ENCODE measurements at regions not wholly inside any gene's neighbourhood (a gene's known extent, or its start where the extent isn't known, plus 50 kb on each side); places are given as distances from the start of the nearest gene placed in this dataset.

DNA sequence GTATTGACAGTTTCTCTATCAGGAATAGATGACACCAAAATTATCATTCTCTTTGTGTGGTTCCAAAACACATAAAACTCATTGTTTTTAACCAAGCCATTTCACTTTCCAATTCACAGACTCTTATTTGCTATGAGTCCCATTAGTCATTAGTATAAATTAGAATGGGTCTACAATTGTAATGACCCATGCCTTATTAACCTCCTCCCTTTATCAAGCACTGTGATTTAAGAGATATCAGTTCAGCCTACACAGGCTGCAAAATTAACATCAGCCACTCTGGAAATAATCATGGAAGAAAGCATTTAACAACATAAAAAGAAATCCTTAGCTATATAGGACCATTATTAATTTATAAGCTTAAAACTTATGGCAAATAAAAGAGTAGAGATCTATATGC, 440.6 kb downstream of the GBE1 start:
- ATAC-seq = no peak
- H3K27me3 ChIP-seq = no peaks in the 10 kb centered on the region

DNA sequence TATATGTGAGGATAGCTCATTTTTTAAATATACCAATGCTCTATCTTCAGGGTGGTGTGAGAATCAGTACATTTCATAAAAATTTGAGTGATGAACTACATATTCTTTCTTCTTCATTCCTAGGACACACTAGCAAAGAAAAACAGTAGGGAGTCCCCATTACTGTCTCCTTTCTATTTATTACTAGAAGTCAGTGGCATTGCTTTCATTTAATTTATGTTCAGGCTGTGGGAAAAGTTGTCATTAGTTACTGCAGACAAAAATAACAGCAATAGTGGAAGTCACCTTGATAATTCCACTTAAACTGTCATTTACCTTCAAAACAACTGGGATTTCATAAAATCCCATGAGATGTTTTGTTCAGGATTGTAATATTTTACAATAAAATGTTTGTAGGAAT, 446.4 kb downstream of the GBE1 start:
- H3K9me3 ChIP-seq = no peaks in the 10 kb centered on the region
- no peaks in the 10 kb centered on the region for H3K27me3 ChIP-seq
- H3K27ac ChIP-seq = no peak overlapping the region
- H3K4me3 ChIP-seq = no peak overlapping the region
- no peak for TF ChIP-seq POLR2A (IDR thresholded peaks at IDR 0.05)
- no peak for TF ChIP-seq EP300 (IDR thresholded peaks at IDR 0.05)
- no peak for TF ChIP-seq POLR2AphosphoS5 (IDR thresholded peaks at IDR 0.05)
- TF ChIP-seq, protein P1, sequence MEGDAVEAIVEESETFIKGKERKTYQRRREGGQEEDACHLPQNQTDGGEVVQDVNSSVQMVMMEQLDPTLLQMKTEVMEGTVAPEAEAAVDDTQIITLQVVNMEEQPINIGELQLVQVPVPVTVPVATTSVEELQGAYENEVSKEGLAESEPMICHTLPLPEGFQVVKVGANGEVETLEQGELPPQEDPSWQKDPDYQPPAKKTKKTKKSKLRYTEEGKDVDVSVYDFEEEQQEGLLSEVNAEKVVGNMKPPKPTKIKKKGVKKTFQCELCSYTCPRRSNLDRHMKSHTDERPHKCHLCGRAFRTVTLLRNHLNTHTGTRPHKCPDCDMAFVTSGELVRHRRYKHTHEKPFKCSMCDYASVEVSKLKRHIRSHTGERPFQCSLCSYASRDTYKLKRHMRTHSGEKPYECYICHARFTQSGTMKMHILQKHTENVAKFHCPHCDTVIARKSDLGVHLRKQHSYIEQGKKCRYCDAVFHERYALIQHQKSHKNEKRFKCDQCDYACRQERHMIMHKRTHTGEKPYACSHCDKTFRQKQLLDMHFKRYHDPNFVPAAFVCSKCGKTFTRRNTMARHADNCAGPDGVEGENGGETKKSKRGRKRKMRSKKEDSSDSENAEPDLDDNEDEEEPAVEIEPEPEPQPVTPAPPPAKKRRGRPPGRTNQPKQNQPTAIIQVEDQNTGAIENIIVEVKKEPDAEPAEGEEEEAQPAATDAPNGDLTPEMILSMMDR (IDR thresholded peaks at IDR 0.05) = no peak
- H3K4me1 ChIP-seq = no peaks in the 10 kb centered on the region
- ATAC-seq = no peak
- H3K36me3 ChIP-seq = no peaks in the 10 kb centered on the region

More for the DNA sequence above, 440.6 kb downstream of the GBE1 start:
- Histone ChIP-seq H3K4me1 (no peaks in the 10 kb centered on the region), H3K9me3 (no peaks in the 10 kb centered on the region), H3K36me3 (no peaks in the 10 kb centered on the region), H3K4me3 (no peak overlapping the region), H3K27ac (no peak overlapping the region)
- no peak for TF ChIP-seq POLR2A (IDR thresholded peaks at IDR 0.05)
- TF ChIP-seq EP300 (IDR thresholded peaks at IDR 0.05) = no peak
- TF ChIP-seq, protein P1 (IDR thresholded peaks at IDR 0.05) = no peak
- TF ChIP-seq POLR2AphosphoS5 (IDR thresholded peaks at IDR 0.05) = no peak

DNA sequence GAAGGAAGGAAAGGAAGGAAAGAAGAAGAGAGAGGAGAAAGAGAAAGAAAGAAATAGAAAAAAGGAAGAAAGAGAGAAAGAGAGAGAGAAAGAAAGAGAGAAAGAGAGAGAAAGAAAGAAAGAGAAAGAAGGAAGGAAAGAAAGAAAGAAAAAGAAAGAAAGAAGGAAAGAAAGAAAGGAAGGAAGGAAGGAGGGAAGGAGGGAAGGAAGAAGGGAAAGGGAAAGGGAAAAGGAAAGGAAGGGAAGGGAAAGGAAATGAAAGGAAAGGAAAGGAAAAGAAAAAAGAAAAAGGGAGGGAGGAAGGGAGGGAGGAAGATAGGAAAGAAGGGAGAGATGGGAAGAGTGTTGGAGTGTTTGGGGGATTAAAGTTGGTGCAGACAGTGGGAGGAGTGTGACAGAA, 450.1 kb downstream of the GBE1 start:
- Histone ChIP-seq H3K4me1 (no peaks in the 10 kb centered on the region), H3K9me3 (no peaks in the 10 kb centered on the region), H3K27me3 (no peaks in the 10 kb centered on the region), H3K36me3 (no peaks in the 10 kb centered on the region), H3K4me3 (no peak overlapping the region), H3K27ac (no peak overlapping the region)
- ATAC-seq = no peak
- TF ChIP-seq, protein P1 (IDR thresholded peaks at IDR 0.05) = no peak
- TF ChIP-seq POLR2A (IDR thresholded peaks at IDR 0.05) = no peak
- no peak for TF ChIP-seq POLR2AphosphoS5 (IDR thresholded peaks at IDR 0.05)
- TF ChIP-seq EP300 (IDR thresholded peaks at IDR 0.05) = no peak

DNA sequence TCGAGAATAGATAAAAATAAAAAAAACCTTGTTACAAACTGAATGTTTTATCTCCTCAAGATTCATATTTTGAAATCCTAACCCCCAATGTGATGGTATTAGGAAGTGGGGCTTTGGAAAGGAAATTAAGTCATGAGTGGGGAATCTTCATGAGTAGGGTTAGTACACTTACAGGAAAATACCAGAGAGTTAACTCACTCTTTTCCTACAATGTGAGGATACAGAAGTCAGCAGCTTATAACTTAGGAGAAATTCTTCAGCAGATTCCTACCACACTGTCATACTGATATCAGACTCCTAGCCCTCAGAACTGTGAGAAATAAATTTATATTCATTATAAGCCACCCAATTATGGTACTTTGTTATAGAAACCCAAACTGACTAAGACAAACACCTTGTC, 453.1 kb downstream of the GBE1 start:
- no peaks in the 10 kb centered on the region for H3K9me3 ChIP-seq
- TF ChIP-seq POLR2A (IDR thresholded peaks at IDR 0.05) (no peak), POLR2AphosphoS5 (IDR thresholded peaks at IDR 0.05) (no peak), EP300 (IDR thresholded peaks at IDR 0.05) (no peak)
- TF ChIP-seq, protein P1 (IDR thresholded peaks at IDR 0.05) = no peak
- H3K27ac ChIP-seq = no peak overlapping the region
- WGBS, 2 donors (ENCODE audit: low coverage in 1 of 2) = 84% methylated on average over 1 of the region's 1 CpG; no CpG with 5 or more reads in 1 of the 2 donors
- no peak overlapping the region for H3K4me3 ChIP-seq
- no peaks in the 10 kb centered on the region for H3K36me3 ChIP-seq
- no peak for ATAC-seq
- no peaks in the 10 kb centered on the region for H3K4me1 ChIP-seq
- H3K27me3 ChIP-seq = no peaks in the 10 kb centered on the region

DNA sequence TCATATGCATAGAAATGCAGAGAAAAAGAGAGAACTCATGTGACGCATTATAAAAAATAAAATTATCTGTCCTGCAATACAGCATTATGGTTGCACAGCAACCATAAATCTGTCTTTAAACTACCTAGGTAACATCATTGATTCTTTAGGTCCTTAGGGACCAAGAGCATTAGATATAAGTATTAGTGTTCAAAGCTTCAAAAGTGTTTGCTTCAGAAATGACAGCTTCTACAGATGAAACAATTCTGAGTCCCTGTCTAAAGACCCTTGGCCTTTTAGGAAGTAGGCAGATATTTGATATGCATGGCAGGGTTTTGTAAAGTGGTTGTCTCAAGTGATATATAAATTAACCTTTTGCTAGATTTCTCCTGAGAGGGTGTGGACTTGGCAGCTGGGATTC, 454.2 kb downstream of the GBE1 start:
- WGBS, 2 donors (ENCODE audit: low coverage in 1 of 2) = 89 to 100% methylated on average over 1 of the region's 1 CpG
- no peak for ATAC-seq
- H3K4me1 ChIP-seq = no peaks in the 10 kb centered on the region
- no peak overlapping the region for H3K27ac ChIP-seq
- no peaks in the 10 kb centered on the region for H3K36me3 ChIP-seq
- TF ChIP-seq POLR2AphosphoS5 (IDR thresholded peaks at IDR 0.05) = no peak
- TF ChIP-seq, protein P1 (IDR thresholded peaks at IDR 0.05) = no peak
- TF ChIP-seq POLR2A (IDR thresholded peaks at IDR 0.05) = no peak
- TF ChIP-seq EP300 (IDR thresholded peaks at IDR 0.05) = no peak
- no peak overlapping the region for H3K4me3 ChIP-seq
- no peaks in the 10 kb centered on the region for H3K9me3 ChIP-seq
- no peaks in the 10 kb centered on the region for H3K27me3 ChIP-seq

Measured in gastroesophageal sphincter (tissue), 4 donors.